GM23338 (cell line): ENCODE measurements at regions not wholly inside any gene's neighbourhood (a gene's known extent, or its start where the extent isn't known, plus 50 kb on each side); places are given as distances from the start of the nearest gene placed in this dataset.
A peak's percentile ranks its signal among the peaks of the same experiment; 100 is the strongest.

Experiments
- ATAC-seq: fragments of 200-7000 bp; cut with Tn5 transposase; 3 replicates; pipeline ENCODE4 v1.9.1; 2020
- DNase-seq: peaks from one replicate; pipeline ENCODE4 v3.0.0-alpha.2; 2015; ENCODE audit warnings: low spot score
- H2AFZ ChIP-seq: fragments of 200-600 bp; sonication (generic); 2 replicates; pipeline ENCODE4 v1.8.0; 2016; ENCODE audit warnings: antibody characterized with exemption, mild to moderate bottlenecking, moderate library complexity
- H3F3A ChIP-seq: fragments of 200-600 bp; sonication (generic); replicated peaks from 2 replicates; pipeline ENCODE4 v1.8.0; 2017; ENCODE audit warnings: antibody characterized with exemption, mixed run types, low read depth
- H3K27ac ChIP-seq: fragments of 200-600 bp; sonication (generic); 2 replicates; pipeline ENCODE4 v1.6.1; 2016; ENCODE audit warnings: low read depth
- H3K27me3 ChIP-seq: fragments of 200-600 bp; sonication (generic); 2 replicates; pipeline ENCODE4 v1.8.0; 2016; ENCODE audit warnings: mild to moderate bottlenecking, mixed run types, moderate library complexity; ENCODE audit not compliant: insufficient read depth
- H3K36me3 ChIP-seq: fragments of 200-600 bp; sonication (generic); 2 replicates; pipeline ENCODE4 v1.8.0; 2016; ENCODE audit warnings: mild to moderate bottlenecking; ENCODE audit not compliant: insufficient read depth
- H3K4me1 ChIP-seq: fragments of 200-600 bp; sonication (generic); 2 replicates; pipeline ENCODE4 v1.8.0; 2016; ENCODE audit warnings: mild to moderate bottlenecking, moderate library complexity; ENCODE audit not compliant: insufficient read depth
- H3K4me2 ChIP-seq: fragments of 200-600 bp; sonication (generic); 2 replicates; pipeline ENCODE4 v1.7.1; 2017; ENCODE audit warnings: mixed run types
- H3K4me3 ChIP-seq: fragments of 200-600 bp; sonication (generic); 2 replicates; pipeline ENCODE4 v1.6.1; 2016; ENCODE audit warnings: mixed run types
- H3K79me2 ChIP-seq: fragments of 200-600 bp; sonication (generic); replicated peaks from 2 replicates; pipeline ENCODE4 v1.8.0; 2017; ENCODE audit warnings: mild to moderate bottlenecking; ENCODE audit not compliant: insufficient read depth
- H3K9me2 ChIP-seq: fragments of 200-600 bp; sonication (generic); 2 replicates; pipeline ENCODE4 v1.8.0; 2017; ENCODE audit not compliant: insufficient read depth
- H4K20me1 ChIP-seq: fragments of 200-600 bp; sonication (generic); replicated peaks from 2 replicates; pipeline ENCODE4 v1.8.0; 2017; ENCODE audit warnings: mild to moderate bottlenecking; ENCODE audit not compliant: insufficient read depth
- H3K27ac Mint-ChIP-seq: 2 replicates; pipeline ENCODE4 v1.8.0; 2020; ENCODE audit warnings: inconsistent platforms, mild to moderate bottlenecking, moderate library complexity, mixed read lengths
- H3K27me3 Mint-ChIP-seq: 3 replicates; pipeline ENCODE4 v1.8.0; 2022; ENCODE audit warnings: low read depth, mild to moderate bottlenecking, moderate library complexity, mixed read lengths, inconsistent platforms; ENCODE audit not compliant: insufficient read depth, poor library complexity
- H3K36me3 Mint-ChIP-seq: 3 replicates; pipeline ENCODE4 v1.8.0; 2021; ENCODE audit warnings: low read depth, mild to moderate bottlenecking, inconsistent platforms, moderate library complexity, mixed read lengths
- H3K4me1 Mint-ChIP-seq: 3 replicates; pipeline ENCODE4 v1.8.0; 2020; ENCODE audit warnings: mild to moderate bottlenecking, inconsistent platforms, mixed read lengths
- H3K4me3 Mint-ChIP-seq: 3 replicates; pipeline ENCODE4 v1.8.0; 2021; ENCODE audit warnings: moderate library complexity, mild to moderate bottlenecking, inconsistent platforms, mixed read lengths
- H3K9me3 Mint-ChIP-seq: 3 replicates; pipeline ENCODE4 v1.8.0; 2020; ENCODE audit warnings: moderate library complexity, mild to moderate bottlenecking, inconsistent platforms, mixed read lengths
- ETS1 ChIP-seq: IDR thresholded peaks from 2 replicates; pipeline ENCODE4 v1.6.1; 2016; ENCODE audit warnings: antibody characterized with exemption
- EZH2 ChIP-seq: fragments of 200-600 bp; sonication (generic); IDR thresholded peaks from one replicate; pipeline ENCODE4 v1.8.0; 2017; ENCODE audit warnings: antibody characterized with exemption, mild to moderate bottlenecking, low read depth; ENCODE audit not compliant: unreplicated experiment
- EZH2phosphoT487 ChIP-seq: fragments of 200-600 bp; sonication (generic); IDR thresholded peaks from one replicate; pipeline ENCODE4 v1.8.1; 2018; ENCODE audit warnings: antibody characterized with exemption; ENCODE audit not compliant: unreplicated experiment
- JUNB ChIP-seq: IDR thresholded peaks from one replicate; pipeline ENCODE4 v1.6.1; 2016; ENCODE audit warnings: antibody characterized with exemption; ENCODE audit not compliant: unreplicated experiment
- NANOG ChIP-seq: IDR thresholded peaks from 2 replicates; pipeline ENCODE4 v1.6.1; 2016; ENCODE audit warnings: antibody characterized with exemption, borderline replicate concordance
- POLR2AphosphoS5 ChIP-seq: IDR thresholded peaks from 2 replicates; pipeline ENCODE4 v1.6.1; 2016; ENCODE audit warnings: antibody characterized with exemption, low read depth
- REST ChIP-seq: IDR thresholded peaks from one replicate; pipeline ENCODE4 v1.6.1; 2018; ENCODE audit warnings: antibody characterized with exemption; ENCODE audit not compliant: unreplicated experiment
- STAT1 ChIP-seq: IDR thresholded peaks from one replicate; pipeline ENCODE4 v1.6.1; 2016; ENCODE audit warnings: antibody characterized with exemption; ENCODE audit not compliant: unreplicated experiment
- ZNF114 ChIP-seq: fragments of 250-450 bp; sonication (Bioruptor Pico); IDR thresholded peaks from 2 replicates; pipeline ENCODE4 v1.5.0; 2020; ENCODE audit warnings: mild to moderate bottlenecking, moderate library complexity
- ZNF462 ChIP-seq: fragments of 250-450 bp; sonication (Bioruptor Pico); IDR thresholded peaks from 2 replicates; pipeline ENCODE4 v1.5.0; 2020; ENCODE audit warnings: mild to moderate bottlenecking, moderate library complexity

GRCh38 chr17:79552405-79552804 is 58.4 kb downstream of the RBFOX3 start (continued):
- TF ChIP-seq REST (no peak), STAT1 (no peak), EZH2 (no peak), JUNB (no peak)

DNA sequence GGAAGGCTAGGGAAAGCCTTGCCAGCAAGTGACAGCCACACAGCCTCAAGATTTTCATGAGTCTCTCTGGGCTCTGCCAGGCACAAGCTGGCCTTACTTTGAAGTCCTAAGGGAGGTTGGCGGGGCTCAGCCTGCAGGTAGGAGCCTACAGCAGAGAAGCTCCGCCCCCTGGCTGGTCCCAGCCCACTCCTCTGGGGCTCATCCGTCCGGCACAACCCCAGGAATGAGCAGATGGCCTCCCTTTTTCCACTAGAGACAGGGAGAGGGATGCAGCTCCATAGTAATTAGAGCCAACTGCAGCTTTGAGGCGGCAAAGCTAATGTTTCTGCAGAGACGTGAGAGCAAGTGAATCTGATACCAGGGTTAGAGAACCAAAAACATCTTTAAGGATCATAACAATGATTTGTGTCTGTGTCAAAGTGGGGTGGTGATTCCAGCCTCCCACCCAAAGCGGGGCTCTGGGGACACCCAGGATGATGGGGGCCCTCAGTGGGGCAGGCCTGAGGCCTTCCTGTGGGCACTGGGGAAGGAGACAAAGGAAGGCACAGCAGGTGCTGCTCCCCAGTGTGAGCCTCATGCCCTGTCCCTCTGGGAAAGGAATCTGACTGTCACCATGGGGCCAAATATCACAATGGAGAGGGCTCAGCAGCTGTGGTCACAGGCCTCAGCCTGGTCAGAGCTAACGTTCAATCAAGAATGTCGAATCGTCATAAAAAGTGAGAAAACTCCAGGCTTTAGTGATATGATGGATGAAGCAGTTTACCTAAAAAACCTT is 61.5 kb downstream of the RBFOX3 start:
- no peaks in the 10 kb centered on the region for H3K9me2 ChIP-seq
- H3K4me3 Mint-ChIP-seq: no peak overlapping the region
- H3K27me3 ChIP-seq: no peaks in the 10 kb centered on the region
- no peaks in the 10 kb centered on the region; the same call in 2 of the 3 replicates for H3K36me3 Mint-ChIP-seq
- no peaks in the 10 kb centered on the region for H3K36me3 ChIP-seq
- ATAC-seq: peak; percentile 93
- peak overlapping the region; percentile 66; the same call in 1 of the 2 replicates for H2AFZ ChIP-seq
- no peaks in the 10 kb centered on the region for H3K79me2 ChIP-seq
- no peak overlapping the region; the same call in 1 of the 2 replicates for H3K27ac Mint-ChIP-seq
- H4K20me1 ChIP-seq: no peaks in the 10 kb centered on the region
- H3F3A ChIP-seq: no peaks in the 10 kb centered on the region
- peaks cover 7% of the 10 kb centered on the region for H3K27me3 Mint-ChIP-seq
- H3K4me1 Mint-ChIP-seq: peaks cover 12% of the 10 kb centered on the region
- H3K27ac ChIP-seq: no peak overlapping the region
- H3K4me2 ChIP-seq: no peak overlapping the region
- H3K9me3 Mint-ChIP-seq: peaks cover 15% of the 10 kb centered on the region; the same call in 2 of the 3 replicates
- H3K4me3 ChIP-seq: no peak overlapping the region
- peak; percentile 56 for DNase-seq
- H3K4me1 ChIP-seq: no peaks in the 10 kb centered on the region
- no peak for TF ChIP-seq EZH2phosphoT487
- no peak for TF ChIP-seq POLR2AphosphoS5
- no peak for TF ChIP-seq ETS1
- no peak for TF ChIP-seq JUNB
- TF ChIP-seq REST: no peak
- no peak for TF ChIP-seq ZNF114
- no peak for TF ChIP-seq NANOG
- no peak for TF ChIP-seq ZNF462 (CRISPR knock-in tag)
- no peak for TF ChIP-seq EZH2
